Jurkat, Clone E6-1 (cell line): ENCODE measurements at regions not wholly inside any gene's neighbourhood (a gene's known extent, or its start where the extent isn't known, plus 50 kb on each side); places are given as distances from the start of the nearest gene placed in this dataset.
"Not testable (repeated sequence)": the region's sequence is repeated elsewhere in the genome, so short reads cannot be mapped to it uniquely, and the experiment has no call there.

ENCODE experiments used
- DNase-seq: peaks from one replicate; pipeline ENCODE4 v3.0.0-alpha.2; 2011; ENCODE audit warnings: low read depth, low spot score
- H3K4me3 ChIP-seq: 2 replicates; pipeline ENCODE4 v1.5.1; 2011; ENCODE audit warnings: mild to moderate bottlenecking, low read length, control low read depth, moderate library complexity

- no peak for DNase-seq
- H3K4me3 ChIP-seq, result no peak overlapping the region
These were observed 358.1 kb upstream of the NUPR2 start for GRCh38 chr7:56474271-56474670.

GRCh38 chr7:56471811-56472210, 355.6 kb upstream of the NUPR2 start:
- no peak for DNase-seq
- no peak overlapping the region for H3K4me3 ChIP-seq

DNA sequence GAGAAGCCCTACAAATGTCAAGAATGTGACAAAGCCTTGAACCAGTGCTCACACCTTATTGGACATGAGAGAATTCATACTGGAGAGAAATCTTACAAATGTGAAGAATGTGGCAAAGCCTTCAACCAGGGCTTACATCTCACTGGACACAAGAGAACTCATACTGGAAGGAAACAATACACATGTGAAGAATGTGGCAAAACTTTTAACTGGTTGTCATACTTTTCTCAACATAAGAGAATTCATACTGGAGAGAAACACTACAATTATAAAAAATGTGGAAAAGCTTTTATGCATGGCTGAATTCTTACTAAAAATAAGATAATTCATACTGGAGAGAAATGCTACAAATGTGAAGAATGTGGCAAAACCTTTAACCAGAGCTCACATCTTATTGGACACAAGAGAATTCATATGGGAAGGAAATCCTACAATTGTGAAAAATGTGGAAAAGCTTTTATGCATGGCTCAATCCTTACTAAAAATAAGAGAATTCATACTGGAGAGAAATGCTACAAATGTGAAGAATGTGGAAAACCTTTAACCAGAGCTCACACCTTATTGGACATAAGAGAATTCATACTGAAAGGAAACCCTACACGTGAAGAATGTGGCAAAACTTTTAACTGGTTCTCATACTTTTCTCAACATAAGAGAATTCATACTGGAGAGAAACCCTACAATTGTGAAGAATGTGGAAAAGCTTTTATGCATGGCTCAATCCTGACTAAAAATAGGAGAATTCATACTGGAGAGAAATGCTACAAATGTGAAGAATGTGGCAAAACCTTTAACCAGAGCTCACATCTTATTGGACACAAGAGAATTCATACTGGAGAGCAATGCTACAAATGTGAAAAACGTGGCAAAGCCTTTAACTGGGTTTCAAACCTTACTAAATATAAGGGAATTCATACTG, 350.6 kb upstream of the NUPR2 start:
- H3K4me3 ChIP-seq, DNase-seq: not testable (repeated sequence)

DNA sequence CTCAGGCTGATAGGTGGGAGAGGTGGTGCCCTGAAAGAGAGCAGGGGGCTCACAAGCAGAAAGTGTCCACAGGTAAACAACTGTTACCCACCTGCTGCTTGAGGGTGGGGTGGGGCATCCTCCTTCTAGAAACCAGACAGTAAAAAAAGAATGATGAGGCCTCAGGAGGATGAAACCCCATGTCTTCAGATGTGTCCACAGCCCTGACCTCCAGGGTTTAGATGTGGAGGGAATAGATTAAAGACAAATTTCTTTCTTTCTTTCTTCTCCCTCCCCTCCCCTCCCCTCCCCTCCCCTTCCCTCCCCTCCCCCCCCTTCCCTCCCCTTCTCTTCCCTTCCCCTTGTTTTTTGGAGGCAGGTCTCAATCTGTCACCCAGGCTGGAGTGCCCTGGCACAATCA, 333.5 kb upstream of the NUPR2 start:
- no peak for DNase-seq
- no peak overlapping the region for H3K4me3 ChIP-seq

DNA sequence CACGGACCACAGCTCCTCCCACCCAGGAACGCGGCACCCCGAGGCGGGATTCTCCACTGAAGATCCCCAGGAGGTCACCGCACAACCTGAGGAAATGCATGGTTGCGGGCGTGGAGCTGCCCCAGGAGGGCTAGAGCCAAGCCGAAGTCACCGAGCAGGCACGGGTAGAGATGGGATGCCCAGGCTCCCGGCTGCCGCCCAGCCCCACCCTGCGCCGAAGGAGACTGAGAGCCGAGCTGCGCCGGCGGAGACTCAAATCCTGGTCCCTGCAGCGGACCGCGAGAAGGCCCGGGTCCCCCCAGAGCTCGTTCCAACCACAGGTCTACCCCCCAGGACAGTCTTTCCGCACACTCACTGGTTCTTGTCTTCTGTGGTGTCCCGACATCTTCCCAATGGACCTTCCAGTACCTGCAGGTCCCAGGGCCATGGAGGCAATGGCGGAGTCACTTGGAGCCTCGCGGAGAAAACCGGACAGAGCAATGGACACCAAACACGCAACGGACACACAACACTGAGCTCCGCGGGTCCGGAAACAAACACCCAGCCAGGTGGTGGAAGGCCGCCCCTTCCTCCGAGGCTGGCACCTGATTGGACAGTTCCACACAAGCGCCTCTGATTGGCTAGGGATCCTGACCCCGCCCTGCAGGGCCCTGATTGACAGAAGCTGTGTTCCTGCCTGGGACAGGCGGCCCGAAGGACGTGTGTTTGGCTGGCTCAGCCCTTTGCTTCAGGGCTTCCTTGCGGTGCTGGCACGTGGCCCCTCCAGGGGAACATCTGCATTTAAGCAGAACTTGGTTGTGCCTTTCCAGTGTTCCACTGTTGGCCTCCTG, 331.9 kb upstream of the NUPR2 start:
- no peak overlapping the region for H3K4me3 ChIP-seq
- DNase-seq, result no peak

DNA sequence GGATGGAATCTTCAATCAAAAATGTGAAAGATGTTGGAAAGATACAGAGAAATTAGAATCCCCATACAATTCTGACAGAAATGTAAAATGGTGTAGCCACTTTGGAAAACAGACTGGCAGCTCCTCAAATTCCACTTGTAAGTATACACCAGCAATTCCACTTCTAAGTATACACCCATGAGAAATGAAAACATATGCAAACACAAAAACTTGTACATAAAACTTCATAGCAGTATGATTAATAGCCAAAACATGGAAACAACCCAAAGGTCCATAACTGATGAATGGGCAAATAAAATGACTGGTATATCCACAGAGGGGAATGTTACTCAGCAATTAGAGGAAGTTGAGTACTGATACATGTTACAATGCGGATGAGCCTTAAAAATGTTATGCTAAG, 304.3 kb upstream of the NUPR2 start:
- H3K4me3 ChIP-seq, DNase-seq: not testable (repeated sequence)

- H3K4me3 ChIP-seq, result no peak overlapping the region
- no peak for DNase-seq
These were observed 259.0 kb upstream of the NUPR2 start for GRCh38 chr7:56375173-56375572.

GRCh38 chr7:56374666-56375065, 258.4 kb upstream of the NUPR2 start:
- DNase-seq, H3K4me3 ChIP-seq: not testable (repeated sequence)

GRCh38 chr7:56373314-56373713, 257.1 kb upstream of the NUPR2 start:
- H3K4me3 ChIP-seq, result not testable (repeated sequence)
- peak; percentile 35 for DNase-seq

DNA sequence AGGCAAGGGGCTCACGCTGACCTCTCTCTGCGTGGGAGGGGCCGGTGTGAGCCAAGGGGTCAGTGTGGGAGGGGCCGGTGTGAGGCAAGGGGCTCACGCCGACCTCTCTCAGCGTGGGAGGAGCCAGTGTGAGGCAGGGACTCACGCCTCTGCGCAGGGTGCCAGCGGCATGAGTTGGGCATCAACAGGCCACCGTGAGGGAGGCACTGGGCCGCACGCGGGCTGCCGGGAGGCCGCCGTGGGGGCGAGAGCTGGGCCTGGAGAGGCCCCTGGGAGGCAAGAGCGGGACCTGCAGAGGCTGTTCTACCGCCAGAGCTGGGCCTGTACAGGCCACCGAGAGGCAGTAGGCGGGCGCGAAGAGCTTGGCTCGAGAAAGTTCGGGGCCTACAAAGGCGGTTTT, 255.6 kb upstream of the NUPR2 start:
- H3K4me3 ChIP-seq, DNase-seq: not testable (repeated sequence)

DNA sequence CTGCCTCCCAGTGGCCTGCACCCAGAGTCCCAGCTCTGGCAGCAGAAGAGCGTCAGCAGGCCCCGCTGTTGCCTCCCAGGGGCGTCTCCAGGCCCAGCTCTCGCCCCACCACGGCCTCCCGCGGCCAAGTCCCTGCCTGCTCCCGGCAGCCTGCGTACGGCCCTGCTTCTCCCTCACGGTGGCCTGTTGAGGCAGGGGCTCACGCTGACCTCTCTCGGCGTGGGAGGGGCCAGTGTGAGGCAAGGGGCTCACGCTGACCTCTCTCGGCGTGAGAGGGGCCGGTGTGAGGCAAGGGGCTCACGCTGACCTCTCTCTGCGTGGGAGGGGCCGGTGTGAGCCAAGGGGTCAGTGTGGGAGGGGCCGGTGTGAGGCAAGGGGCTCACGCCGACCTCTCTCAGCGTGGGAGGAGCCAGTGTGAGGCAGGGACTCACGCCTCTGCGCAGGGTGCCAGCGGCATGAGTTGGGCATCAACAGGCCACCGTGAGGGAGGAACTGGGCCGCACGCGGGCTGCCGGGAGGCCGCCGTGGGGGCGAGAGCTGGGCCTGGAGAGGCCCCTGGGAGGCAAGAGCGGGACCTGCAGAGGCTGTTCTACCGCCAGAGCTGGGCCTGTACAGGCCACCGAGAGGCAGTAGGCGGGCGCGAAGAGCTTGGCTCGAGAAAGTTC, 254.1 kb upstream of the NUPR2 start:
- not testable (repeated sequence) for DNase-seq, H3K4me3 ChIP-seq

DNA sequence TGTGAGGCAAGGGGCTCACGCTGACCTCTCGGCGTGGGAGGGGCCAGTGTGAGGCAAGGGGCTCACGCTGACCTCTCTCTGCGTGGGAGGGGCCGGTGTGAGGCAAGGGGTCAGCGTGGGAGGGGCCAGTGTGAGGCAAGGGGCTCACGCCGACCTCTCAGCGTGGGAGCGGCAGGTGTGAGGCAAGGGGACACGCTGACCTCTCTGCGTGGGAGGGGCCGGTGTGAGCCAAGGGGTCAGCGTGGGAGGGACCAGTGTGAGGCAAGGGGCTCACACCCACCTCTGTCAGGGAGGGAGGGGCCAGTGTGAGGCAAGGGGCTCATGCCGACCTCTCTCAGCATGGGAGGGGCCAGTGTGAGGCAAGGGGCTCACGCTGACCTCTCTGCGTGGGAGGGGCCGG, 251.7 kb upstream of the NUPR2 start:
- H3K4me3 ChIP-seq, DNase-seq: not testable (repeated sequence)

DNA sequence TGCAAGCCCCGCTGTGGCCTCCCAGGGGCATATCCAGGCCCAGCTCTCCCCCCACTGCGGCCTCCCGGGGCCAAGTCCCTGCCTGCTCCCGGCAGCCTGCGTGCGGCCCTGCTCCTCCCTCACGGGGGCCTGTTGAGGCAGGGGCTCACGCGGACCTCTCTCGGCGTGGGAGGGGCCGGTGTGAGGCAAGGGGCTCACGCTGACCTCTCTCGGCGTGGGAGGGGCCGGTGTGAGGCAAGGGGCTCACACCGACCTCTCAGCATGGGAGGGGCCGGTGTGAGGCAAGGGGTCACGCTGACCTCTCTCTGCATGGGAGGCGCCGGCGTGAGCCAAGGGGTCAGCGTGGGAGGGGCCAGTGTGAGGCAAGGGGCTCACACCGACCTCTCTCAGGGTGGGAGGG, 251.2 kb upstream of the NUPR2 start:
- H3K4me3 ChIP-seq, DNase-seq: not testable (repeated sequence)

GRCh38 chr7:56366701-56367100, 250.5 kb upstream of the NUPR2 start:
- not testable (repeated sequence) for DNase-seq, H3K4me3 ChIP-seq

DNA sequence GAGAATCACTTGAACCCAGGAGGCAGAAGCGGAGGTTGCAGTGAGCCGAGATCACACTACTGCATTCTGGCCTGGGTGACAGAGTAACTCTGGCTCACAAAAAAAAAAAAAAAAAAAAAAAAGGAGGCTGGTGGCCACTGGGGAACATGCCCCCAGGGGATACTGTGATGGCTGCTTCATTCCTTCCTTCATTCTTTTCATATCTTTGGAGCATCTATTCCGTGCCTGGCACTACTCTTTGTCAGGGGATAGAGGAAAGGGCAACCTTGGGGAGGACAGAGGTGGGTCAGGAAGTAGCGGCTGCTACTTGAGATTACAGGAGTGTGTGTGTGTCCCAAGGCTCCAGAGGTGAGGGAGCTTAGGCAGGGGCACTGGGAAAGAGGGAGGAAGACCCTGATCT, 236.4 kb upstream of the NUPR2 start:
- H3K4me3 ChIP-seq, DNase-seq: not testable (repeated sequence)

- not testable (repeated sequence) for H3K4me3 ChIP-seq, DNase-seq
These were observed 235.0 kb upstream of the NUPR2 start for GRCh38 chr7:56351181-56351580.

- not testable (repeated sequence) for H3K4me3 ChIP-seq, DNase-seq
These were observed 232.1 kb upstream of the NUPR2 start for GRCh38 chr7:56348311-56348710.

GRCh38 chr7:56328327-56328726, 212.1 kb upstream of the NUPR2 start:
- not testable (repeated sequence) for DNase-seq, H3K4me3 ChIP-seq

- no peak for DNase-seq
- no peak overlapping the region for H3K4me3 ChIP-seq
These were observed 174.3 kb upstream of the NUPR2 start for GRCh38 chr7:56290548-56290947.
